GM12872 (cell line): ENCODE measurements at regions not wholly inside any gene's neighbourhood (a gene's known extent, or its start where the extent isn't known, plus 50 kb on each side); places are given as distances from the start of the nearest gene placed in this dataset.

Experiments
- CTCF ChIP-seq: IDR thresholded peaks from 3 replicates; pipeline ENCODE4 v1.5.1; 2011; ENCODE audit warnings: low read depth, mild to moderate bottlenecking, low read length, moderate library complexity; ENCODE audit not compliant: insufficient read depth

- no peak for TF ChIP-seq CTCF
Measured at GRCh38 chr3:144873066-144873465, 901.4 kb downstream of the DIPK2A start.

GRCh38 chr3:144875211-144875610, 903.6 kb downstream of the DIPK2A start:
- TF ChIP-seq CTCF = no peak

GRCh38 chr3:144877356-144877755, 905.7 kb downstream of the DIPK2A start:
- no peak for TF ChIP-seq CTCF

- TF ChIP-seq CTCF = no peak
Measured at GRCh38 chr3:144879701-144880100, 908.1 kb downstream of the DIPK2A start.

GRCh38 chr3:144893980-144894379, 922.4 kb downstream of the DIPK2A start:
- no peak for TF ChIP-seq CTCF

- no peak for TF ChIP-seq CTCF
Measured at GRCh38 chr3:144894576-144894975, 923.0 kb downstream of the DIPK2A start.

GRCh38 chr3:144900366-144900765, 928.7 kb downstream of the DIPK2A start:
- no peak for TF ChIP-seq CTCF

- no peak for TF ChIP-seq CTCF
Measured at GRCh38 chr3:144912968-144913367, 941.3 kb downstream of the DIPK2A start.
